GM11168 (cell line): ENCODE measurements at regions not wholly inside any gene's neighbourhood (a gene's known extent, or its start where the extent isn't known, plus 50 kb on each side); places are given as distances from the start of the nearest gene placed in this dataset.

Experiments used
- in situ Hi-C: fragments of 300-500 bp; cut with MboI; formaldehyde crosslinking; loops from one replicate; pipeline ENCODE4 v1.12.0; 2022; ENCODE audit warnings: low sequenced_read_pairs; ENCODE audit not compliant: unreplicated experiment

GRCh38 chr3:176755552-176755951 is 441.7 kb downstream of the TBL1XR1 start:
- in situ Hi-C loops: no loop called here

GRCh38 chr3:176741664-176742047 is 455.6 kb downstream of the TBL1XR1 start:
- in situ Hi-C loops: no loop called here

GRCh38 chr3:176740906-176741663 is 456.2 kb downstream of the TBL1XR1 start:
- in situ Hi-C loops: no loop called here

GRCh38 chr3:176739159-176739558 is 458.1 kb downstream of the TBL1XR1 start:
- in situ Hi-C loops: no loop called here

- in situ Hi-C loops: no loop called here
These were observed 459.7 kb downstream of the TBL1XR1 start for GRCh38 chr3:176737480-176738110.

- in situ Hi-C loops: no loop called here
These were observed 463.1 kb downstream of the TBL1XR1 start for GRCh38 chr3:176734146-176734545.

- in situ Hi-C loops: no loop called here
These were observed 472.9 kb downstream of the TBL1XR1 start for GRCh38 chr3:176724394-176724759.

- in situ Hi-C loops: no loop called here
These were observed 473.4 kb downstream of the TBL1XR1 start for GRCh38 chr3:176723758-176724393.

- in situ Hi-C loops: no loop called here
These were observed 483.2 kb downstream of the TBL1XR1 start for GRCh38 chr3:176714034-176714433.

- in situ Hi-C loops: no loop called here
These were observed 485.1 kb downstream of the TBL1XR1 start for GRCh38 chr3:176712191-176712590.

- in situ Hi-C loops: no loop called here
These were observed 498.0 kb downstream of the TBL1XR1 start for GRCh38 chr3:176699288-176699687.

GRCh38 chr3:176697284-176697889 is 499.9 kb downstream of the TBL1XR1 start:
- in situ Hi-C loops: no loop called here

- in situ Hi-C loops: no loop called here
These were observed 500.5 kb downstream of the TBL1XR1 start for GRCh38 chr3:176696816-176697215.

- in situ Hi-C loops: no loop called here
These were observed 504.1 kb downstream of the TBL1XR1 start for GRCh38 chr3:176692966-176693785.

GRCh38 chr3:176692199-176692965 is 504.9 kb downstream of the TBL1XR1 start:
- in situ Hi-C loops: no loop called here

- in situ Hi-C loops: no loop called here
These were observed 507.0 kb downstream of the TBL1XR1 start for GRCh38 chr3:176690083-176690869.

GRCh38 chr3:176687754-176688153 is 509.5 kb downstream of the TBL1XR1 start:
- in situ Hi-C loops: no loop called here

GRCh38 chr3:176683382-176683781 is 513.9 kb downstream of the TBL1XR1 start:
- in situ Hi-C loops: no loop called here
